Neural cell (in vitro differentiated cells): ENCODE measurements at regions not wholly inside any gene's neighbourhood (a gene's known extent, or its start where the extent isn't known, plus 50 kb on each side); places are given as distances from the start of the nearest gene placed in this dataset.

Experiments used
- EP300 ChIP-seq: fragments of 450-650 bp; conservative IDR thresholded peaks from 2 replicates; pipeline ENCODE4 v1.6.1; 2014; ENCODE audit warnings: antibody characterized with exemption, mild to moderate bottlenecking, moderate library complexity; ENCODE audit not compliant: poor library complexity, severe bottlenecking
- EZH2 ChIP-seq: fragments of 200-600, 300-800 bp; shearing (Covaris generic), sonication (generic); IDR thresholded peaks from 2 replicates; pipeline ENCODE4 v1.6.1; 2014; ENCODE audit warnings: antibody characterized with exemption, low read length, borderline replicate concordance, mild to moderate bottlenecking; ENCODE audit not compliant: insufficient read depth, poor library complexity, severe bottlenecking
- MXI1 ChIP-seq: fragments of 450-650 bp; conservative IDR thresholded peaks from 2 replicates; pipeline ENCODE4 v1.6.1; 2014; ENCODE audit warnings: antibody characterized with exemption, mild to moderate bottlenecking; ENCODE audit not compliant: poor library complexity, severe bottlenecking
- POLR2AphosphoS5 ChIP-seq: IDR thresholded peaks from 2 replicates; pipeline ENCODE4 v1.6.1; 2012
- RAD21 ChIP-seq: fragments of 450-650 bp; conservative IDR thresholded peaks from 2 replicates; pipeline ENCODE4 v1.6.1; 2014; ENCODE audit warnings: antibody characterized with exemption, mild to moderate bottlenecking, moderate library complexity
- SMC3 ChIP-seq: fragments of 450-650 bp; conservative IDR thresholded peaks from 2 replicates; pipeline ENCODE4 v1.6.1; 2014; ENCODE audit warnings: antibody characterized with exemption, mild to moderate bottlenecking, moderate library complexity; ENCODE audit not compliant: poor library complexity
- TAF1 ChIP-seq: IDR thresholded peaks from 2 replicates; pipeline ENCODE4 v1.6.1; 2012; ENCODE audit warnings: low read depth
- TF ChIP-seq, protein P1 (sequence below): fragments of 450-650 bp; IDR thresholded peaks from 2 replicates; pipeline ENCODE4 v1.5.1; 2014; ENCODE audit warnings: antibody characterized with exemption, mild to moderate bottlenecking, moderate library complexity; ENCODE audit not compliant: poor library complexity, severe bottlenecking
- TF ChIP-seq, protein P2 (sequence below): IDR thresholded peaks from 2 replicates; pipeline ENCODE4 v1.6.1; 2012; ENCODE audit warnings: borderline replicate concordance

DNA sequence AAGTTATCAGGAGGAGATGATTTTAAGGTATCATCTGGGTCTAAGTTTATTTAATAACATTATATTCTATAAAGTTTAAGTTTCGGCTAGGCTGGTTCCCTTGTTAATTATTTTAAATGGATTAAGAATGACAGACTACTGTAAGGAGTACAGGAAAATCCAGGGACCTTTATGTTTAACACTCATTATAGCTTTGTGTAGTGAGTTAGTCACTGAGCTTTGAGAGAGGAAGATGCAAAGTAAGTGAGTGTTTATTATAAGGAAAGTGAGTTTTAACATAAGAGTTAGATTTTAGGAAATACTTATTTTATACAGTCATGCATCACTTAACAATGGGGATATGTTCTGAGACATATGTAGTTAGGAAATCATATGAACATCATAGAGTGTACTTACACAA lies 485.5 kb downstream of the MMUT start:
- TF ChIP-seq, protein P1, sequence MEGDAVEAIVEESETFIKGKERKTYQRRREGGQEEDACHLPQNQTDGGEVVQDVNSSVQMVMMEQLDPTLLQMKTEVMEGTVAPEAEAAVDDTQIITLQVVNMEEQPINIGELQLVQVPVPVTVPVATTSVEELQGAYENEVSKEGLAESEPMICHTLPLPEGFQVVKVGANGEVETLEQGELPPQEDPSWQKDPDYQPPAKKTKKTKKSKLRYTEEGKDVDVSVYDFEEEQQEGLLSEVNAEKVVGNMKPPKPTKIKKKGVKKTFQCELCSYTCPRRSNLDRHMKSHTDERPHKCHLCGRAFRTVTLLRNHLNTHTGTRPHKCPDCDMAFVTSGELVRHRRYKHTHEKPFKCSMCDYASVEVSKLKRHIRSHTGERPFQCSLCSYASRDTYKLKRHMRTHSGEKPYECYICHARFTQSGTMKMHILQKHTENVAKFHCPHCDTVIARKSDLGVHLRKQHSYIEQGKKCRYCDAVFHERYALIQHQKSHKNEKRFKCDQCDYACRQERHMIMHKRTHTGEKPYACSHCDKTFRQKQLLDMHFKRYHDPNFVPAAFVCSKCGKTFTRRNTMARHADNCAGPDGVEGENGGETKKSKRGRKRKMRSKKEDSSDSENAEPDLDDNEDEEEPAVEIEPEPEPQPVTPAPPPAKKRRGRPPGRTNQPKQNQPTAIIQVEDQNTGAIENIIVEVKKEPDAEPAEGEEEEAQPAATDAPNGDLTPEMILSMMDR = no peak
- TF ChIP-seq POLR2AphosphoS5 (no peak), EZH2 (no peak), EP300 (no peak), RAD21 (no peak), TAF1 (no peak), SMC3 (no peak), MXI1 (no peak)
- TF ChIP-seq, protein P2, sequence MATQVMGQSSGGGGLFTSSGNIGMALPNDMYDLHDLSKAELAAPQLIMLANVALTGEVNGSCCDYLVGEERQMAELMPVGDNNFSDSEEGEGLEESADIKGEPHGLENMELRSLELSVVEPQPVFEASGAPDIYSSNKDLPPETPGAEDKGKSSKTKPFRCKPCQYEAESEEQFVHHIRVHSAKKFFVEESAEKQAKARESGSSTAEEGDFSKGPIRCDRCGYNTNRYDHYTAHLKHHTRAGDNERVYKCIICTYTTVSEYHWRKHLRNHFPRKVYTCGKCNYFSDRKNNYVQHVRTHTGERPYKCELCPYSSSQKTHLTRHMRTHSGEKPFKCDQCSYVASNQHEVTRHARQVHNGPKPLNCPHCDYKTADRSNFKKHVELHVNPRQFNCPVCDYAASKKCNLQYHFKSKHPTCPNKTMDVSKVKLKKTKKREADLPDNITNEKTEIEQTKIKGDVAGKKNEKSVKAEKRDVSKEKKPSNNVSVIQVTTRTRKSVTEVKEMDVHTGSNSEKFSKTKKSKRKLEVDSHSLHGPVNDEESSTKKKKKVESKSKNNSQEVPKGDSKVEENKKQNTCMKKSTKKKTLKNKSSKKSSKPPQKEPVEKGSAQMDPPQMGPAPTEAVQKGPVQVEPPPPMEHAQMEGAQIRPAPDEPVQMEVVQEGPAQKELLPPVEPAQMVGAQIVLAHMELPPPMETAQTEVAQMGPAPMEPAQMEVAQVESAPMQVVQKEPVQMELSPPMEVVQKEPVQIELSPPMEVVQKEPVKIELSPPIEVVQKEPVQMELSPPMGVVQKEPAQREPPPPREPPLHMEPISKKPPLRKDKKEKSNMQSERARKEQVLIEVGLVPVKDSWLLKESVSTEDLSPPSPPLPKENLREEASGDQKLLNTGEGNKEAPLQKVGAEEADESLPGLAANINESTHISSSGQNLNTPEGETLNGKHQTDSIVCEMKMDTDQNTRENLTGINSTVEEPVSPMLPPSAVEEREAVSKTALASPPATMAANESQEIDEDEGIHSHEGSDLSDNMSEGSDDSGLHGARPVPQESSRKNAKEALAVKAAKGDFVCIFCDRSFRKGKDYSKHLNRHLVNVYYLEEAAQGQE = no peak
